H1 (cell line): ENCODE measurements at regions not wholly inside any gene's neighbourhood (a gene's known extent, or its start where the extent isn't known, plus 50 kb on each side); places are given as distances from the start of the nearest gene placed in this dataset.

Experiments used
- CTCF ChIA-PET: fragments of 300-600 bp; sonication (Branson Sonifier 250); formaldehyde crosslinking; loops from one replicate; lab custom pipeline; 2021; ENCODE audit not compliant: partially characterized antibody; lab: Charles Lee
- POLR2A ChIA-PET: fragments of 300-600 bp; sonication (Branson Sonifier 250); formaldehyde crosslinking; loops from one replicate; lab custom pipeline; 2021; ENCODE audit warnings: inconsistent platforms; ENCODE audit not compliant: partially characterized antibody; lab: Charles Lee
- DNase-seq, 2 experiments: peaks; one replicate each; pipeline versions ENCODE4 v3.0.0 to v3.0.0-alpha.2; 2010 to 2022; ENCODE audit warnings: low spot score in 2 of 2, low read depth in 1 of 2, mixed read lengths in 1 of 2
- FAIRE-seq: peaks from 2 replicates; lab custom pipeline; 2011; peaks lifted over from hg19 to GRCh38; lab: Jason Lieb, UNC
- H2AFZ ChIP-seq: 2 replicates; pipeline ENCODE4 v1.8.1; 2012; ENCODE audit warnings: low read length, inconsistent platforms
- H2AK5ac ChIP-seq: 2 replicates; pipeline ENCODE4 v1.6.1; 2013; ENCODE audit warnings: low read depth, low read length
- H2BK120ac ChIP-seq: replicated peaks from 2 replicates; pipeline ENCODE3; 2013; ENCODE audit warnings: low read depth, low read length, inconsistent platforms
- H2BK12ac ChIP-seq: 2 replicates; pipeline ENCODE4 v1.6.1; 2013; ENCODE audit warnings: low read depth, low read length
- H2BK15ac ChIP-seq: 2 replicates; pipeline ENCODE4 v1.6.1; 2013; ENCODE audit warnings: low read length
- H2BK20ac ChIP-seq: 2 replicates; pipeline ENCODE4 v1.6.1; 2013; ENCODE audit warnings: low read length
- H2BK5ac ChIP-seq: 2 replicates; pipeline ENCODE4 v1.6.1; 2013; ENCODE audit warnings: low read depth, low read length
- H3K14ac ChIP-seq: 2 replicates; pipeline ENCODE4 v1.6.1; 2013; ENCODE audit warnings: inconsistent platforms; ENCODE audit not compliant: insufficient read length
- H3K18ac ChIP-seq: 2 replicates; pipeline ENCODE4 v1.6.1; 2013; ENCODE audit warnings: low read length; ENCODE audit errors: extremely low read depth
- H3K23ac ChIP-seq: 2 replicates; pipeline ENCODE4 v1.6.1; 2013; ENCODE audit warnings: inconsistent platforms; ENCODE audit not compliant: insufficient read length
- H3K23me2 ChIP-seq: 2 replicates; pipeline ENCODE4 v1.6.1; 2013; ENCODE audit warnings: low read depth, low read length
- H3K27ac ChIP-seq: 2 replicates; pipeline ENCODE4 v1.6.1; 2011; ENCODE audit warnings: low read depth, low read length, inconsistent platforms
- H3K27me3 ChIP-seq, 4 experiments: replicated peaks in 1 of 4; 1 replicate in 1 of 4; 2 replicates in 3 of 4; pipeline versions ENCODE4 v1.6.1 to v1.8.1; 2011 to 2013; ENCODE audit warnings: low read length in 3 of 4, mild to moderate bottlenecking in 3 of 4, inconsistent platforms in 2 of 4, mixed read lengths in 2 of 4, moderate library complexity in 1 of 4; ENCODE audit not compliant: control insufficient read depth in 3 of 4, insufficient read depth in 3 of 4; ENCODE audit errors: extremely low read depth in 1 of 4
- H3K36me3 ChIP-seq, 4 experiments: 2 replicates each; pipeline versions ENCODE4 v1.6.1 to v1.8.1; 2011 to 2013; ENCODE audit warnings: mild to moderate bottlenecking in 4 of 4, low read length in 3 of 4, moderate library complexity in 2 of 4, control low read depth in 1 of 4, inconsistent platforms in 1 of 4; ENCODE audit not compliant: insufficient read depth in 4 of 4, control insufficient read depth in 2 of 4
- H3K4ac ChIP-seq: replicated peaks from 2 replicates; pipeline ENCODE3; 2013; ENCODE audit warnings: low read length, low read depth, mixed read lengths, inconsistent platforms; ENCODE audit not compliant: insufficient read length
- H3K4me1 ChIP-seq, 4 experiments: replicated peaks in 1 of 4; 1 replicate in 1 of 4; 2 replicates in 3 of 4; pipeline versions ENCODE4 v1.6.1 to v1.8.1; 2011 to 2013; ENCODE audit warnings: low read length in 3 of 4, inconsistent platforms in 2 of 4, mixed read lengths in 1 of 4; ENCODE audit not compliant: insufficient read depth in 4 of 4, control insufficient read depth in 3 of 4
- H3K4me2 ChIP-seq, 2 experiments: 2 replicates each; pipeline versions ENCODE4 v1.6.1 to v1.8.1; 2011 to 2013; ENCODE audit warnings: low read depth in 2 of 2, low read length in 2 of 2, control low read depth in 1 of 2, inconsistent platforms in 1 of 2, mild to moderate bottlenecking in 1 of 2; ENCODE audit not compliant: insufficient read depth in 1 of 2
- H3K4me3 ChIP-seq, 4 experiments: fragments of 200-600, 300-600 bp in 1 of 4; sonication (generic), shearing (Covaris generic), sonication (Bioruptor Twin) in 1 of 4; 2 replicates each; pipeline versions ENCODE4 v1.5.1 to v1.8.1; 2011 to 2016; ENCODE audit warnings: low read length in 4 of 4, low read depth in 3 of 4, control low read depth in 2 of 4, inconsistent platforms in 2 of 4, mild to moderate bottlenecking in 2 of 4, mixed read lengths in 1 of 4, moderate library complexity in 1 of 4; ENCODE audit not compliant: insufficient read depth in 2 of 4; ENCODE audit errors: extremely low read depth in 1 of 4
- H3K56ac ChIP-seq: replicated peaks from 2 replicates; pipeline ENCODE3; 2013; ENCODE audit warnings: low read depth, mild to moderate bottlenecking, mixed read lengths, low read length, inconsistent platforms; ENCODE audit not compliant: insufficient read length
- H3K79me1 ChIP-seq: 2 replicates; pipeline ENCODE4 v1.6.1; 2013; ENCODE audit warnings: low read depth, low read length, control low read depth
- H3K79me2 ChIP-seq, 2 experiments: 2 replicates each; pipeline versions ENCODE4 v1.6.1 to v1.8.1; 2012 to 2013; ENCODE audit warnings: low read length in 2 of 2, mild to moderate bottlenecking in 2 of 2, inconsistent platforms in 1 of 2; ENCODE audit not compliant: insufficient read depth in 2 of 2, control insufficient read depth in 1 of 2
- H3K9ac ChIP-seq, 4 experiments: replicated peaks in 1 of 4; 1 replicate in 1 of 4; 2 replicates in 3 of 4; pipeline versions ENCODE4 v1.6.1 to v1.8.1; 2011 to 2013; ENCODE audit warnings: low read depth in 3 of 4, low read length in 3 of 4, control low read depth in 2 of 4, mild to moderate bottlenecking in 2 of 4, moderate library complexity in 2 of 4, inconsistent platforms in 1 of 4; ENCODE audit errors: extremely low read depth in 1 of 4
- H3K9me3 ChIP-seq, 2 experiments: 2 replicates each; pipeline versions ENCODE4 v1.6.1 to v1.8.1; 2012 to 2013; ENCODE audit warnings: mild to moderate bottlenecking in 2 of 2, moderate library complexity in 2 of 2, control low read depth in 1 of 2, inconsistent platforms in 1 of 2, low read depth in 1 of 2, low read length in 1 of 2, mixed read lengths in 1 of 2; ENCODE audit not compliant: insufficient read depth in 2 of 2
- H4K20me1 ChIP-seq, 2 experiments: replicated peaks in 1 of 2; 2 replicates each; pipeline versions ENCODE3 to v1.8.1; 2011 to 2013; ENCODE audit warnings: inconsistent platforms in 2 of 2, low read length in 2 of 2, mild to moderate bottlenecking in 1 of 2; ENCODE audit not compliant: insufficient read depth in 2 of 2, control insufficient read depth in 1 of 2
- H4K5ac ChIP-seq: 2 replicates; pipeline ENCODE4 v1.6.1; 2013; ENCODE audit warnings: low read length, low read depth, mixed read lengths, inconsistent platforms; ENCODE audit not compliant: insufficient read length
- H4K8ac ChIP-seq: 2 replicates; pipeline ENCODE4 v1.8.0; 2013; ENCODE audit warnings: mild to moderate bottlenecking, moderate library complexity, low read length, inconsistent platforms; ENCODE audit not compliant: insufficient read depth; ENCODE audit errors: extremely low read depth
- H4K91ac ChIP-seq: replicated peaks from 2 replicates; pipeline ENCODE3; 2013; ENCODE audit warnings: low read length, mixed read lengths, inconsistent platforms; ENCODE audit not compliant: insufficient read length
- ASH2L ChIP-seq: fragments of 200-600, 300-600 bp; sonication (generic); IDR thresholded peaks from one replicate; pipeline ENCODE4 v1.7.1; 2017; ENCODE audit warnings: low read length
- ATF3 ChIP-seq: IDR thresholded peaks from 2 replicates; pipeline ENCODE4 v1.6.1; 2011; ENCODE audit warnings: low read depth, mild to moderate bottlenecking, low read length; ENCODE audit not compliant: insufficient read depth
- CHD2 ChIP-seq: IDR thresholded peaks from 2 replicates; pipeline ENCODE4 v1.6.1; 2012; ENCODE audit warnings: low read length, improper control_type of control experiment
- CTBP2 ChIP-seq: IDR thresholded peaks from 2 replicates; pipeline ENCODE4 v1.7.0; 2011; ENCODE audit warnings: borderline replicate concordance, mild to moderate bottlenecking, moderate library complexity, mixed read lengths, low read length; ENCODE audit not compliant: insufficient read depth, insufficient read length
- POLR2A ChIP-seq, 2 experiments: IDR thresholded peaks; 1 replicate in 1 of 2; 2 replicates in 1 of 2; pipeline ENCODE4 v1.6.1; 2011; ENCODE audit warnings: low read depth in 2 of 2, low read length in 2 of 2, mild to moderate bottlenecking in 2 of 2; ENCODE audit errors: control extremely low read depth in 1 of 2
- RAD21 ChIP-seq, 2 experiments: IDR thresholded peaks in 1 of 2; conservative IDR thresholded peaks in 1 of 2; 2 replicates each; pipeline ENCODE4 v1.6.1; 2011; ENCODE audit warnings: low read depth in 2 of 2, low read length in 2 of 2, improper control_type of control experiment in 1 of 2, inconsistent platforms in 1 of 2, mild to moderate bottlenecking in 1 of 2, moderate library complexity in 1 of 2
- RBBP5 ChIP-seq: IDR thresholded peaks from 2 replicates; pipeline ENCODE4 v1.7.1; 2012; ENCODE audit warnings: low read depth, mild to moderate bottlenecking, inconsistent platforms, low read length, moderate library complexity, borderline replicate concordance
- SAP30 ChIP-seq: fragments of 300-600 bp; sonication (generic); IDR thresholded peaks from 2 replicates; pipeline ENCODE4 v1.7.1; 2012; ENCODE audit warnings: low read length, moderate library complexity, mild to moderate bottlenecking, inconsistent platforms; ENCODE audit not compliant: insufficient read depth, insufficient replicate concordance
- SP1 ChIP-seq: IDR thresholded peaks from 2 replicates; pipeline ENCODE4 v1.6.1; 2011; ENCODE audit warnings: low read depth, low read length
- WGBS, 2 experiments: shearing (Covaris generic) in 1 of 2; methylation state at CpG; one replicate each; pipeline versions ENCODE4 v1.1.6 to v1.1.7; 2013 to 2015; ENCODE audit warnings: low lambda C conversion rate in 2 of 2, mixed read lengths in 2 of 2, inconsistent platforms in 1 of 2, low coverage in 1 of 2, missing lambda C conversion rate in 1 of 2; ENCODE audit not compliant: insufficient replicate concordance in 2 of 2, insufficient coverage in 1 of 2, insufficient read length in 1 of 2; ENCODE audit errors: extremely low coverage in 1 of 2, missing lambda C conversion rate in 1 of 2; 5-methylcytosine and 5-hydroxymethylcytosine counted together

DNA sequence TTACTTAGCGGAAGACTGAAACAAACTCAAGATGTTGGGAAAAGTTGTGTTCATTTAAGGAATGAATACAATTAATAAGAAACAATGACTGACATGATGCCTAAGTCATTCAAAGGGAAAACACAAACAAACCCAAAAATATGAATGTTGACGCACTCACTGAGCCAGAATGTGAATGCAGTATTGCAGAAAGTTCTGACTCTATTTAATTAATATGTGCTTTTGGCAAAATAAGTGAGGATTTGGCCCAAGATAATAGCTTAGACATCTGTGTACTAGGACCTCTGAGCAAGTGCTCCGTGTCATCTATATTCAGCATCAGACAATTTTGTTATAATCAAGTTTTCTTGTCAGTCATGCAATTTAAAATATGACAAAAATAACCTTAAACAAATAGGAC is 1138.8 kb upstream of the NXPH2 start:
- Histone ChIP-seq H4K8ac (no peak overlapping the region), H4K91ac (no peak overlapping the region), H3K4ac (no peak overlapping the region), H3K56ac (no peak overlapping the region), H2BK15ac (no peak overlapping the region), H2BK5ac (no peak overlapping the region), H3K18ac (no peak overlapping the region), H3K4me1 (no peaks in the 10 kb centered on the region), H3K27me3 (no peaks in the 10 kb centered on the region), H3K14ac (no peak overlapping the region), H4K5ac (no peak overlapping the region), H3K27ac (no peak overlapping the region), H2BK20ac (no peak overlapping the region), H4K20me1 (no peaks in the 10 kb centered on the region), H3K23me2 (no peaks in the 10 kb centered on the region), H2BK12ac (no peak overlapping the region), H2AFZ (no peak overlapping the region), H3K23ac (no peak overlapping the region), H3K9ac (no peak overlapping the region), H3K9me3 (no peaks in the 10 kb centered on the region), H3K79me2 (no peaks in the 10 kb centered on the region), H2AK5ac (no peak overlapping the region), H3K4me2 (no peak overlapping the region), H3K4me3 (no peak overlapping the region), H3K36me3 (no peaks in the 10 kb centered on the region), H3K79me1 (no peaks in the 10 kb centered on the region), H2BK120ac (no peak overlapping the region)
- ChIA-PET POLR2A (no interaction called here), CTCF (no interaction called here)
- TF ChIP-seq RAD21 (IDR thresholded peaks at IDR 0.05 in 1 of 2, conservative IDR thresholded peaks at IDR 0.05 in 1 of 2; ENCODE audit: low read depth in 2 of 2, low read length in 2 of 2) (no peak), ATF3 (no peak), CHD2 (no peak), SAP30 (no peak), CTBP2 (no peak), ASH2L (no peak), SP1 (no peak), POLR2A (IDR thresholded peaks at IDR 0.05; ENCODE audit: control extremely low read depth in 1 of 2, low read depth in 2 of 2, low read length in 2 of 2) (no peak), RBBP5 (no peak)
- FAIRE-seq (no peak), DNase-seq (no peak)
- WGBS, 2 experiments, result 92% methylated on average over 3 of the region's 3 CpGs; no CpG with 5 or more reads in 1 of the 2 experiments
